DMS153 (cell line): ENCODE measurements at regions not wholly inside any gene's neighbourhood (a gene's known extent, or its start where the extent isn't known, plus 50 kb on each side); places are given as distances from the start of the nearest gene placed in this dataset.
"Not testable (repeated sequence)": the region's sequence is repeated elsewhere in the genome, so short reads cannot be mapped to it uniquely, and the experiment has no call there.

Source experiments
- DNase-seq: peaks from one replicate; lab custom pipeline; 2025; lab: John Stamatoyannopoulos, UW

- DNase-seq, result no peak
These were observed 270.3 kb upstream of the GRIA3 start for GRCh38 chrX:122913764-122914163.

DNA sequence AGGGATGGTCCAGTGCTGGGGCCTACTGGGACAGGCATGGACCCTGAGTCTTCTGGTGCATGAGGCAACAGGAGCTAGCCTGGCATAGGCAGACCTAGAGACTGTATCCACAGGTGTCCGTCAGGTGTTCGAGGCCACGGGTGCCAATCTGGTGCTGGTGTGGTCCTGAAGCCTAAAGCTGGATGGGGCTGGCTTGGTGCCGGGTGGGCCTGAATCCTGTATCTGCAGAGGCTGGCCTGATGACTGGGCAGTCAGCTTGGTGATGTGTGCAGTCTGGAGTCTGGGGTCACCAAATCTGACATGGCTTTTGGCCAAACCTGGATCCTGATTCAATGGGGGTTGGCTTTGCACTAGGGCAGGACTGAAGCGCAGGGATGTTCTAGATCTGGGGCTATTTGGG, 269.8 kb upstream of the GRIA3 start:
- no peak for DNase-seq

GRCh38 chrX:122934131-122934530, 249.9 kb upstream of the GRIA3 start:
- DNase-seq, result no peak

GRCh38 chrX:122940199-122940598, 243.9 kb upstream of the GRIA3 start:
- no peak for DNase-seq

DNA sequence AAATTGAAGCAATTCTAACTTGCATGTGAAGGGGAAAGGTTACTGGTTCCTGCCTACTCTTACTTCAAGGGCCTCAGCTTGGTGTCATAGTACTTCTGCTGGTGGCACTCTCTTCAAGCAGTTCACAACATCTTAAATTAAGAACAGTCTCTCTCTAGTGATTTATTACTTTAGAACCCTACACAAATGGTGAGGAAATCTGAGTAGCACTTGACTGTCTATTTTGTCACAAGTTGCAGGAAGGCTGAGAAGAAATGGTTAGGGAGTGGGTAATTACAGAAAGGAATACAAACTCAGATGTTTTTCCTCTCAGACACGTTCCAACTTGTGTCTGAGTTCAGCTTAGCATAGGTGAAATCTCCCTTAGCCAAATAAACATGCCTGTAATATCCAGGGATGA, 242.3 kb upstream of the GRIA3 start:
- DNase-seq, result no peak

- no peak for DNase-seq
These were observed 240.2 kb upstream of the GRIA3 start for GRCh38 chrX:122943918-122944317.

DNA sequence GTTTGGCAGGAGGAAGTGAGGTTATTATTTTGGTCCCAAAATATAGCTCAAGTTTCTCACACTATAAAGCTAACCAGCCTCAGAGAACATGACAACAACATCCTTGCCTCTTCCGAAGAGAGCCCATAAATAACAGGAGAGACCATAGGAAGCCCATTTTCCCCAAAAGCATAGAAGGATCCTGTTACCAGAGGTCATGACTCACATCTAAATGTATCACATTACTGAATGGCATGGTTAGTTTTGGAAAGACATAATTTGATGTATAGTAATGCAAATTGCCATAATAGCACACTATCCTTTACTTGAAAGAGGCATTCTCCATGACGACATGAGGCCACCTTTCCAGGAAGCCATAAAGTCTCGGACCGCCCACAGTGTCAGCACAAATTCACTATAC, 238.8 kb upstream of the GRIA3 start:
- DNase-seq, result no peak

DNA sequence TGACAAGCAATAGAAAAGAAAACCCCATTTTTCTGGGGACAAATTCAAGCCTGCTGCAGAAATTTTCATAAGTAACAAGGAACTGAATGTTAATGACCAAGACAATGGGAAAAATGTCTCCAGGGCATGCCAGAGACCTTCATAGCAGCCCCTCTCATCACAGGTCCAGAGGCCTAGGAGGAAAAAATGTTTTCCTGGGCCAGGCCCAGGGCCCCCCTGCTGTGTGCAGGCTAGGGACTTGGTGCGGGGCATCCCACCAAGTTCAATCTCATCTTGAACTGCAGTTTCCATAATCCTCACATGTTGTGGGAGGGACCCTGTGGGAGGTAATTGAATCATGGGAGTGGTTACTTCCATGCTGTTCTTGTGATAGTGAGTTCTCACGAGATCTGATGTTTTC, 211.5 kb upstream of the GRIA3 start:
- no peak for DNase-seq

DNA sequence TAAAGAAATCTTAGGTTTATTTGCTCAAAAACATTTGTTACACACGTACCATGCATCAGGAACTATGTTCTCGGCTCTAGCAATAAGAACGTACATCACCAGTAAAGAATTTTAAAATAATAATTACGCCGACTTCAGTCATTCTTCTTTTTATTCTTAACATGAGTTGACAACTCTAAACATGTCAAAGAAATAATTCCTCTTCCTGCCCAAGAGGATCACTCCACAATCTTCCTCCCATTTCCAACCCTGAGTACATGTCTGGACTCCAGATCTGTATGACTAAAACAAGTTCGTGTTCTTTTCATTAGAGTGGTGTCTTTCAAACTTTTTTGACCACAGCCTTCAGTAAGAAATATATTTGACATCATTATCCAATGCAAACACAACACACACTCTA, 201.6 kb upstream of the GRIA3 start:
- DNase-seq, result no peak

DNA sequence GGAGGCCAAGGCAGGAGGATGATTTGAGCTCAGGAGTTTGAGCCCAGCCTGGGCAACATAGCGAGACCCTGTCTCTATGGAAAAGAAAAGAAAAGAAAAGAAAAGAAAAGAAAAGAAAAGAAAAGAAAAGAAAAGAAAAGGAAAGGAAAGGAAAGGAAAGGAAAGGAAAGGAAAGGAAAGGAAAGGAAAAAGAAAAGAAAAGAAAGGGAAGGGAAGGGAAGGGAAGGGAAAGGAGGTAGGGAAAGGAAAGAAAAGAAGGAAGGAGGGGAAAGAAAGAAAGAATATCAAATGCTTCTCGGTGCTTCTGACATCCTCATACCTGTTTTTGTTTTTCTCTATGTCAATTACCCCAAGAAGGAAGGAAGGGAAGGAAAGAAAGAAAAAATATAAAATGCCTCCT, 181.2 kb upstream of the GRIA3 start:
- DNase-seq, result not testable (repeated sequence)

- DNase-seq, result no peak
These were observed 170.9 kb upstream of the GRIA3 start for GRCh38 chrX:123013141-123013540.

DNA sequence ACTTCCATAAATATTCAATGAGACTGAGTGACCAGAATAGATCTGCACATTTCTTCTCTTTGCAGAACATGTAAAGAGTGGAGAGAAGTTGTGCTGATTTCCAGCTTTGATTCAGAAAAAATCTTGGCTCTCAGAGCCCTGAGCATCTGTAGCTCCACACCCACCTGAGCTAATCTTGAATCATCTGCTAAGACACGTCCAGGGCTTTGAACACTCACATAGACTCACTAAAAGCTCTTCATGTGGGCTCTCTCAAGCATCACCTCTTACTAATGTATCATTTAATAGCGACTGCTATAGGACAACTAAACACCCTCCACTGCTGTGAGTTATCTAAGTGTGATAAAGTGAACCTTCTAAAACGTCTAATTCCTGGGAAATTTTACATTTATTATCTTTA, 147.7 kb upstream of the GRIA3 start:
- DNase-seq, result no peak

DNA sequence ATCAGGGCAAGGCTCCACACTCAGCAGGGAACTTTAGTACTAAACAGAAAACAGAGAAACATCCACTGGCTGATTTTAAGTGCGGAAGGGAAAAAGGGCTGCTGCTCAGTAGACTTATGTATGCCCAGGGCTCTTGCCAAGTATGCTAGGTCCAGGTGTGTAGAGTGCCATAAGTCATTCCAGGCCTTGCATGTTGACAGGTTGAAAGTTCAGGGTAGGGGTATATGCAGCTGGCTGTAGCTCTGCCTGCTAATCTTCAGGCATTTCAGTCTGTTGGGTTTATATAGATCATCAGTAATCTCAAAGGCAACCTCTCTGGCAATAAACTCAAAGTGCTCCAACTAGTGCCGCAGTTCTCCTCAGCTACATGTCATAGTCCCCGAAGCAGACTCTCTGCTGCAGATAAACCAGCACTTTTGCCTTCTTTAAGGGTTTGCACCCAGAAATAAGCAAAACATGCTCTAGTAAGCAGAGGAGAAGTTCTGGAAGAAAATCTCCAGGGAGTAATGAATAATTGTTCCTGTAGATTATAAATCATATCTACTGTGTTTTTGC, 134.9 kb upstream of the GRIA3 start:
- no peak for DNase-seq

DNA sequence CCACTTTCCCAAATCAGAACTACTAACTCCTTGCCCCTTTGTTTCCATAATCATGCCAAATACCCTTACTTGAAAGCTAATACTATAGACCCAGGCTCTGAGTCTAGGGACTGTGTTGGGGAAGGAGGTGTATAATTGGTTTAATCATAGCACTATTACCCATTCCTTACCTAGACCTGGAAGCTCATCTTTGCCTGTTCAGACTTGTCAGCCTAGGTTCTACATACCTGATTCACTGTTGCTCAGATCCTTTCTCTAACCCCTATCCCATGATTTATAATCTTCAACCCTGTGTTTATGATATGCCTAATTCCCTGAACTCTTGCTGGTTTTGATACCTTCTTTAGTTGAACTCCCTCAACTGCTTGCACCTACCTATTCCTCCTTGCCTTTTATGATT, 123.1 kb upstream of the GRIA3 start:
- DNase-seq, result no peak

GRCh38 chrX:123064053-123064452, 120.0 kb upstream of the GRIA3 start:
- DNase-seq, result no peak

DNA sequence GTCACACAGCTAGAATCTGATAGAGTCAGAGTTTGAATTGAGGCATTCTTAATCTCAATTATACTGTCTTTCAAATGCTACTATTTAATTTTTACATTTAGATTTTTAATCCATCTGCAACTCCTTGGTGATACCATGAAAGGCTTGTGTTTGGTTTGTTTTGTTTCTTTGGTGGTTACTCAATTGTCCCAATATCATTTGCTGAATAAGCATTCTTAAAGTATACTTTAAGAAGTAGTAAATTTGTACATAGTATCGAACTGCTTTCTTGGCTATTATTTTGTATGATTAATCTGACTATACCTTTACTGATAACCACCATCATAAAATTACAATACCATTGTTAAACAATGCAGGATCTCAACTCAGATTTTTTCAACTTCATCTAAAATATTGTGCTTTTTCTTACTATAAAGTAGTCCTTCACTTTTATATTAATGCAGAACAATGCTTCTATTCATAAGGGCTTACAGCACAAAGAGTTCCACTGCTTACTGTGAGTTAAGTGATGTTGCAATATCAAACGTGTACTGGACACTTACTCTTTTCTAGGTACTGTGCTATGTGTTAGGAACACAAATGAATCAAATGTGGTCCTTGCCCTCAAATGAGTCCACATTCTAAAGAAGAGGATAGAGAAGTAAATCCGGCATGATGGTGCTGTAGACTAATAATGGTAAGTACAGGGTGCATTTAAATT, 111.2 kb upstream of the GRIA3 start:
- no peak for DNase-seq

DNA sequence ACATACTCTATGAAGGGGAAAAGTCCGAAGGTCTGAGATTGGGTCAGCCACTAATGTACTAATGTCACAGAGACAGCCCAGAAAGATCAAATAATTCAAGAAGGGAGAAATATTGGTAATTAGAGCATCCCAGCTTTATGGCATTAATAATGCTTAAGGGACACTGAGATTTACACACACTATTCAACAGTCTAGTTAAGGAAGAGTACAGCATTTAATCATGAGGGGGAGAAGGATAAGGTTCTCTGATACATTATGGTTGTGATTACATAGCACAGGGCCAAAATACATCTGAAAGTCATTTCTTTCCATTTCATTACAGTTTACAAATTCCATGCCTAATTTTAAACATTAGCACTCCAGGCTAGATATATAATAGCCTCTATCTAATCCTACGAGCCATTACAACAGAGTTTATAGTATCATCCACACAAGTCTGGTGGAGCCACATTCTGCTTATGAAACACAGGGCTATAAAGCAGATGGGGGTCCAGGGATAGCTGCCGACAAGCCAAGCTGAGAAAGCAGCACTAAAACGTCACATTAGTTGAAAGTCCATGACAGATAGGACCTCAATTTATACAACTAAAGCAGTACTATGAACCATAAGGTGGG, 108.0 kb upstream of the GRIA3 start:
- no peak for DNase-seq

- no peak for DNase-seq
These were observed 106.4 kb upstream of the GRIA3 start for GRCh38 chrX:123077631-123078030.

DNA sequence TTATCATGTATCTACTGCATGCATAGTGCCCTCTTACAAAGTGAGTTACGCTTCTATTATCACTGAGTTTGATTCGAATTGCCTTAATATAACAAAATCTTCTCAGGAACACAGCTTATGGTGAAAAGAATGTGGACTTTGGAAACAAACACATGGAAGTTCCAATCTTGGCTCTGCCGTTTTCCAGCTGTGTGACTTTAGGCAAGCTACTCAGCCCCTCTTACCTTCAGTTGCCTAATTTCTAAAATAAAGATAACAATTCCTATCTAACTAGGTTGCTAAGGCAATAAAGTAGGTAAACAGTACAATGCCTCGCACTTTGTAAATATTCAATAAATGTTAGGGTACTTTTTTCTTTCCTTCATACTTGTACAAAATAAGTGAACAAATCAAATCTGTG, 104.0 kb upstream of the GRIA3 start:
- no peak for DNase-seq

DNA sequence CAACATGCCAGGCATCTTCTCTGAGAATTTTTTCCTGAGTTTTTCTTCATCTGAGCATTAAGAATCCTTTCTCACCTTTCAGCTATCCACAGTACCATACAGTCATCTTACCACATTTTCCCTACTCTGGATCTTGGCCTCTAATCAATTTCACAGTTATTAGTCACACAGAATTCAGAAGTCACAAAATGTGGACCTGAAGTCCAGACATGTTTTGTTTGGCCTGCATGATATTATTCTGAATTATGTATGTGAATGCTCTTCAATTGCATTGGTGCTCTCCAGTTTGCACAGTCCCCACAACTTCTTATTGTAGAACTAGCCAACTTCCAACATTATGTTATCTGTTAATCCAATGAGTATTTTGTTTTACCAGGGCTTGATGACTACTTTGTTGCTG, 102.3 kb upstream of the GRIA3 start:
- DNase-seq, result no peak

DNA sequence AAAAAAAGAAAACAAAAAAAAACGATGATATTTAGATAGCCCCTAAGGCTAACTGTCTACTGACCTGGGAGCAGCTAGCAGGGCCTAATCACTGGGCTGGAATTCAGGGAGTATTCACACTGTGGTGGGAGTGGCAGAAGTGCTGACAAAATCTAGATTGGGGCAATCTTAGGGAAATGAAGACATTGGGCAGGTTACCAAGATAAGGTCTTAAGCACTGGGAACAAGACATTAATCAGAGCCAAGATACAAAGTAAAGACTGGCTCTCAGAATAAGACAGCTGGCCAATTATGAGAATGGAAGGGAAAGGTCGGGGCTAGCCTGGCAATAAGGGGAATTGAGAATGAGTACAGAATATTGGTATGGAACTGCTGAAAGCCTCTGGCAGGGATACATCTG, 100.2 kb upstream of the GRIA3 start:
- no peak for DNase-seq

DNA sequence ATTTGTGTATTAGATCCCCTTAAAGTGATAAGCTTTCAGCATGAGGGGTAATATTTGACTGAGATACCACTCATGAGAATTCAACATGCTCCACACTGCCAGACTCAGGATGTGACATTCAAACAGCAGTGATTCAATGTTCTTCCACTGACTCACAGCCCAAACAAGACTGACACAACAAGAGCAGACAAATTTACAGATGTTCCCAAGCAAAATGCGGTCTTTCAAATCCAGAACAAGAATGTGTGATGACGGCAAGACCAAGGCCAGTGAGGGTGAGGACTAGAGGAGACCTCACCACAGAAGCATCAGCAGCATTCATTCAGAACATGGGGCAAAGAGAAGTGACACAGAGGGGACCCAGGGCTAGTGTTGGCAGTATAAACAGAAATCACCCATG, 99.3 kb upstream of the GRIA3 start:
- DNase-seq, result no peak

DNA sequence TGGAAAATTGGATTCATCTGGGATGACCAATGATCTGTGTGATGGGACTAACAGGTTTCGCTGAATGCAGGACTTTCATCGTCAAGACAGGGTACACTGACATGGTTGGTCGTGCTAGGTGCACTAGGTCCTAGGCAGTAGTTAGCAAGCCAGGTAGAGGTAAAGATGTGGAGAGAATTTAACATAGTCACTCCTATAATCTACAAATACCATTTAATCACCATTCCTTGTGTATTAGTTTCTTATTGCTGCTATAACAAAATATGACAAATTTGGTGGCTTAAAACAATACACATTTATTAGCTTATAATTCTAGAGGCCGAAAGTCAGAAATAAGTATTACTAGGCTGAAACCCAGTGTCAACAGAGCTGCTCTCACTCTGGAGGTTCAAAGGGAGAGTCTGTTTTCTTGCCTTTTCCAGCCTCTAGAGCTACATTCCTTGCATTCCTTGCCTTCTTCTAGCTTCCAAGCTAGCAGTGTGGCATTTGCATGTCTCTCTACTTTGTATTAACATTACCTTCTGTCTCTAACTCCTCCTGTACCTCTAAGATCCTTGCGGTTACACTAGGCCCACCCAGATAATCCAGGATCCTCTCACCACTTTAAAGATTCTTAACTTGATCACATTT, 98.7 kb upstream of the GRIA3 start:
- no peak for DNase-seq
